Ovary (tissue), 7 donors: ENCODE measurements at regions not wholly inside any gene's neighbourhood (a gene's known extent, or its start where the extent isn't known, plus 50 kb on each side); places are given as distances from the start of the nearest gene placed in this dataset.

Experiments used
- DNase-seq, 5 donors: peaks; one replicate each; pipeline ENCODE4 v3.0.0-alpha.2; 2019 to 2020
- H3K27ac ChIP-seq, 2 donors: fragments of 200-600 bp; one replicate each; pipeline versions ENCODE4 v1.5.1 to v1.8.0; 2019 to 2022
- H3K27me3 ChIP-seq: fragments of 200-600 bp; one replicate; pipeline ENCODE4 v1.8.0; 2022
- H3K36me3 ChIP-seq: fragments of 200-600 bp; sonication (generic); one replicate; pipeline ENCODE4 v1.5.1; 2019
- H3K4me1 ChIP-seq: one replicate; pipeline ENCODE4 v1.8.1; 2013; ENCODE audit warnings: mild to moderate bottlenecking, moderate library complexity; ENCODE audit not compliant: insufficient read depth
- H3K4me3 ChIP-seq: fragments of 200-600 bp; sonication (generic); one replicate; pipeline ENCODE4 v1.5.1; 2017
- H3K9me3 ChIP-seq, 2 donors: fragments of 200-600 bp in 1 of 2; sonication (generic) in 1 of 2; one replicate each; pipeline versions ENCODE4 v1.5.1 to v1.8.1; 2013 to 2019; ENCODE audit warnings: mild to moderate bottlenecking in 1 of 2, moderate library complexity in 1 of 2
- EP300 ChIP-seq: sonication (generic); formaldehyde crosslinking; IDR thresholded peaks from one replicate; pipeline ENCODE4 v1.6.1; 2017; ENCODE audit warnings: antibody characterized with exemption
- POLR2A ChIP-seq: fragments of 450-650 bp; IDR thresholded peaks from one replicate; pipeline ENCODE4 v1.6.1; 2017; ENCODE audit warnings: antibody characterized with exemption, mild to moderate bottlenecking, moderate library complexity
- WGBS, 3 donors: extraction: QIAGEN DNeasy Blood & Tissue Kit in 1 of 3; methylation state at CpG; one replicate each; pipeline versions ENCODE4 v1.1.5 to v1.1.7; 2013 to 2017; 5-methylcytosine and 5-hydroxymethylcytosine counted together
- intact Hi-C, 4 donors: fragments of 100-400 bp; cut with DNase I; formaldehyde crosslinking; loops; one replicate each; pipeline versions ENCODE4 v1.11.0 to v1.15.1; 2022 to 2023
- TF ChIP-seq, protein P1 (sequence below), 3 donors: fragments of 450-650 bp in 2 of 3; fragments of 200-600 bp in 1 of 3; IDR thresholded peaks; one replicate each; pipeline versions ENCODE4 v1.5.1 to v1.8.0; 2016 to 2022; ENCODE audit warnings: antibody characterized with exemption in 3 of 3, mild to moderate bottlenecking in 1 of 3
- donor health status: DM: no; HTN: no; CAD: no; lungs with moderate emphysema.
- donor health status: DM: no; HTN: no; CAD: no.
- donor health status: Bipolar disorder and iron deficiency.
- donor health status: DM: no; HTN: no; CAD: no.
- donor health status: DM: yes; HTN: yes; CAD: no.

DNA sequence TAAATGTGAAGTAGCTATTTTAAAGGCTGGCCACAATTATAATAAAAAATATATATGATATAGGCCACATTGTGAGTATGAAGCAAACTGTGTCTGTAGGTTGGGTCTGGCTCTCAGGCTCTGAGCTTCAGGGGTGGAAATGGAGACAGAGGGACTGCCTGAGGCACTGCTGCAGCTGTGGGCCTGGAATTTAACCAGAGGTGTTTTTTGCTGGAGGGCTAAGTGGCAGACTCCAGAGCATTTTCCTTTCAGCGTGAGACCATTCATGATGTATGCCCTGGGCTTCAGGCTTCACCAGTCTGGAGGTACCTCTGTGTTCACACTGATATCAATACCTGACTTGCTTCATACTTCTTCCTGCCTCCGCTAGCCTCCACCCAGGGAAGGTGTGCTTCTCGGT, 64.9 kb upstream of the IL12B start:
- Histone ChIP-seq H3K4me3 (no peak overlapping the region), H3K27ac (no peak overlapping the region), H3K36me3 (no peaks in the 10 kb centered on the region), H3K27me3 (no peaks in the 10 kb centered on the region), H3K4me1 (no peaks in the 10 kb centered on the region), H3K9me3 (no peaks in the 10 kb centered on the region)
- WGBS, 3 donors = 81 to 91% (median 91%) methylated on average over 3 of the region's 3 CpGs
- no peak for DNase-seq
- TF ChIP-seq, protein P1, sequence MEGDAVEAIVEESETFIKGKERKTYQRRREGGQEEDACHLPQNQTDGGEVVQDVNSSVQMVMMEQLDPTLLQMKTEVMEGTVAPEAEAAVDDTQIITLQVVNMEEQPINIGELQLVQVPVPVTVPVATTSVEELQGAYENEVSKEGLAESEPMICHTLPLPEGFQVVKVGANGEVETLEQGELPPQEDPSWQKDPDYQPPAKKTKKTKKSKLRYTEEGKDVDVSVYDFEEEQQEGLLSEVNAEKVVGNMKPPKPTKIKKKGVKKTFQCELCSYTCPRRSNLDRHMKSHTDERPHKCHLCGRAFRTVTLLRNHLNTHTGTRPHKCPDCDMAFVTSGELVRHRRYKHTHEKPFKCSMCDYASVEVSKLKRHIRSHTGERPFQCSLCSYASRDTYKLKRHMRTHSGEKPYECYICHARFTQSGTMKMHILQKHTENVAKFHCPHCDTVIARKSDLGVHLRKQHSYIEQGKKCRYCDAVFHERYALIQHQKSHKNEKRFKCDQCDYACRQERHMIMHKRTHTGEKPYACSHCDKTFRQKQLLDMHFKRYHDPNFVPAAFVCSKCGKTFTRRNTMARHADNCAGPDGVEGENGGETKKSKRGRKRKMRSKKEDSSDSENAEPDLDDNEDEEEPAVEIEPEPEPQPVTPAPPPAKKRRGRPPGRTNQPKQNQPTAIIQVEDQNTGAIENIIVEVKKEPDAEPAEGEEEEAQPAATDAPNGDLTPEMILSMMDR (IDR thresholded peaks at IDR 0.05) = no peak
- TF ChIP-seq POLR2A (no peak), EP300 (no peak)
- intact Hi-C loops = no loop called here

DNA sequence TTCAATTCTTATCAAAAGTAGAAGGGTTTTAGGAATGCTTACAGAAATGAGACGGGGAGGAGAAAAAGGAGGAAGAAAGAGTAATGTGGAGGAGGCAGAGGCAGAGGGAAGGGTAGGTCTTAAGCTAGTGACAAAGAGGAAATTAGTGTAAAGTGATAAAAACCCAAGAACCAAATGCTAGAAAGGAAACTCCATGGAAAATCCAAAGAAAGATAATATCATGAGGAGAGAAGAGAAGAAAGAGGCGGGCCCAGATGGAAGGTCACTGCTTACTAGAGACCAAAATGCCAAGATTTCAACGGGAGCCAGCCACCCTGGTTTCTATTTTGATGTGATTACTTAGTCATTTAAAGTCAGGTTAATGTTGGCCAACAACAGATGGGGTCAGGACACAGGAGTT, 68.6 kb upstream of the IL12B start:
- no peak for DNase-seq
- intact Hi-C loops = no loop called here
- no peak for TF ChIP-seq POLR2A
- no peak for TF ChIP-seq EP300
- TF ChIP-seq, protein P1 (IDR thresholded peaks at IDR 0.05) = no peak
- no peaks in the 10 kb centered on the region for H3K4me1 ChIP-seq
- no peaks in the 10 kb centered on the region for H3K27me3 ChIP-seq
- no peaks in the 10 kb centered on the region for H3K9me3 ChIP-seq
- no peak overlapping the region for H3K27ac ChIP-seq
- no peaks in the 10 kb centered on the region for H3K36me3 ChIP-seq
- WGBS, 3 donors = 59 to 70% (median 61%) methylated on average over 3 of the region's 3 CpGs
- H3K4me3 ChIP-seq = no peak overlapping the region

DNA sequence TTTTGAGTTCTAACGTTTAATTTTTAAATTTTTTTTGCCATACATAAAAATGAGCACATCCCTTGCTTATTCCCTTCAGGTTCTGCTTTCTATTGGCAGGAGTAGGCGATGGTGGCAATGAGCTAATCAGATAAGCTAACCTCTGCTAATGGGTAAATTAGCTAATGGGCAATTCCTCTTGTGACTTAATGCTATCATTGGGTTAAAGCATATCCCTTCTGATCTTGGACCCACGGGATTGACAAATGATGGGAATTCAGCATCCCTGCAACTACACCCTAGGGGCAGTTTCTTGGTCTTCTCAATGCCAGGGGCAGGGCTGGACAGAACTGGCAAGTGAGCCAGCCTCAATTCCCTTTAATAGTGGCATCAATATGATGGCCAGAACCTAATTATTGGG, 70.2 kb upstream of the IL12B start:
- intact Hi-C loops = no loop called here
- no peaks in the 10 kb centered on the region for H3K9me3 ChIP-seq
- no peaks in the 10 kb centered on the region for H3K4me1 ChIP-seq
- no peak overlapping the region for H3K4me3 ChIP-seq
- no peaks in the 10 kb centered on the region for H3K27me3 ChIP-seq
- 52 to 75% (median 65%) methylated on average over 3 of the region's 3 CpGs for WGBS, 3 donors
- H3K36me3 ChIP-seq = no peaks in the 10 kb centered on the region
- TF ChIP-seq EP300 (no peak), POLR2A (no peak)
- TF ChIP-seq, protein P1 (IDR thresholded peaks at IDR 0.05) = no peak
- no peak overlapping the region for H3K27ac ChIP-seq
- DNase-seq = no peak

DNA sequence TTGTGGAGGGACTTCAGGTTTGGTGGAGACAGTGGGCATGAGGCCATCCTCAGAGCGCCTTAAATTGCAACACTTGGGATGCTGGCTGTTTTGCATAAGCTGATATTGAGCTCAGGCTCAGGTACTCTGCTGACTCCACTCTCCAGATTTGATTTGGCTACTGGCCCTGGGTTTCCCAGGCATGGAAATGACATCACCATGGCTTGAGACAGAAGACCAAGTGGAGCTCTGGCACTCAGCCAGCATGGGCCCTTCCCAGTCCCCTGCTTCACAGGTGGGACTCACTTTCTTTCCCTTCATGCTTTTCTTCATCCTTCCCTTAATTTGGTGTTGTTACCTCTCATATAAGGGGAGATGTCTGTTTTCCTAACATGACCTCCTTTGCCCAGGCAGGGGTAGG, 72.0 kb upstream of the IL12B start:
- DNase-seq = no peak
- Histone ChIP-seq H3K4me1 (no peaks in the 10 kb centered on the region), H3K4me3 (no peak overlapping the region), H3K27ac (no peak overlapping the region), H3K9me3 (no peaks in the 10 kb centered on the region), H3K27me3 (no peaks in the 10 kb centered on the region), H3K36me3 (no peaks in the 10 kb centered on the region)
- intact Hi-C loops = no loop called here
- TF ChIP-seq, protein P1 (IDR thresholded peaks at IDR 0.05) = no peak
- no peak for TF ChIP-seq POLR2A
- no peak for TF ChIP-seq EP300
- WGBS, 3 donors = 71 to 82% (median 82%) methylated on average over 1 of the region's 1 CpG

DNA sequence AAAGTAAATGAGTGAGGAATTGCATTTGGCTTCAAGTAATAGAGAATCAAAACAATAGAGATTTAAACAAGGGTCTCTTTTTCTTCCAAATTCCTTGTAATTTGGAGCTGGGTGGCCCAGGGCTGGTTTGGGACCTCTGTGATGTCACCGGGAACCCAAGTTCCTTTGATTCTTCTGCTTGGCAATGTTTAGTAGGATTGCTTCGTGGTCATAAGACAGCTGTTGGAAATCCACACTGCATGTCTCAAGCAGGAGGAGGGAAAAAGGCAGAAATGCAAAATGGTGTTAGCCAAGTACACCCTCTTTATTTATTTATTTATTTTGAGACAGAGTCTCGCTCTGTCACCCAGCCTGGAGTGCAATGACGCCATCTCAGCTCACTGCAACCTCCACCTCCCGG, 72.6 kb upstream of the IL12B start:
- H3K9me3 ChIP-seq = no peaks in the 10 kb centered on the region
- TF ChIP-seq, protein P1 (IDR thresholded peaks at IDR 0.05) = no peak
- no peak for TF ChIP-seq EP300
- TF ChIP-seq POLR2A = no peak
- no peaks in the 10 kb centered on the region for H3K27me3 ChIP-seq
- DNase-seq = no peak
- H3K27ac ChIP-seq = no peak overlapping the region
- 85 to 88% (median 86%) methylated on average over 5 of the region's 5 CpGs for WGBS, 3 donors
- intact Hi-C loops = no loop called here
- no peaks in the 10 kb centered on the region for H3K36me3 ChIP-seq
- no peaks in the 10 kb centered on the region for H3K4me1 ChIP-seq
- no peak overlapping the region for H3K4me3 ChIP-seq
